K562 (cell line): ENCODE measurements at regions not wholly inside any gene's neighbourhood (a gene's known extent, or its start where the extent isn't known, plus 50 kb on each side); places are given as distances from the start of the nearest gene placed in this dataset.

Experiments used
- ATAC-seq: fragments of 200-7000 bp; cut with Tn5 transposase; 3 replicates; pipeline ENCODE4 v1.9.1; 2020; ENCODE audit warnings: moderate library complexity
- BruUV-seq: library from RNA; stranded (reverse); fragments of 400-500 nt; replicated peaks from 2 replicates; lab custom pipeline; 2021; lab: Mats Ljungman, UMichigan
- CTCF ChIA-PET: fragments of 300-600 bp; formaldehyde crosslinking; extraction: SDS; loops from one replicate; lab custom pipeline; 2021; ENCODE audit warnings: low intra/inter-chr PET ratio; lab: Yijun Ruan, JAX
- POLR2A ChIA-PET: fragments of 300-600, 350-650 bp; sonication (Branson Sonifier 250); formaldehyde crosslinking; extraction: SDS; loops from one replicate; lab custom pipeline; 2021; ENCODE audit warnings: antibody characterized with exemption, inconsistent platforms; lab: Yijun Ruan, JAX
- DNase-seq, 4 experiments: peaks; one replicate each; pipeline versions ENCODE4 v3.0.0 to v3.0.0-alpha.2; 2011 to 2018; ENCODE audit warnings: low spot score in 3 of 4, mixed read lengths in 3 of 4; ENCODE audit errors: extremely low read depth in 1 of 4
- FAIRE-seq: peaks from 2 replicates; lab custom pipeline; 2011; peaks lifted over from hg19 to GRCh38; lab: Jason Lieb, UNC
- H2AFZ ChIP-seq: 2 replicates; pipeline ENCODE4 v1.6.0; 2011; ENCODE audit warnings: low read depth, low read length, control low read depth, inconsistent platforms
- H3K27ac ChIP-seq: fragments of 200-600 bp; 3 replicates; pipeline ENCODE4 v1.8.0; 2011; ENCODE audit warnings: low read depth, mild to moderate bottlenecking, control low read depth, inconsistent platforms, low read length, moderate library complexity, mixed read lengths; ENCODE audit errors: extremely low read depth
- H3K27me3 ChIP-seq, 2 experiments: fragments of 300-600 bp in 1 of 2; 2 replicates in 1 of 2; 3 replicates in 1 of 2; pipeline versions ENCODE4 v1.6.0 to v1.8.0; 2011; ENCODE audit warnings: inconsistent platforms in 2 of 2, low read length in 2 of 2, mild to moderate bottlenecking in 1 of 2, mixed read lengths in 1 of 2, moderate library complexity in 1 of 2; ENCODE audit not compliant: control insufficient read depth in 2 of 2, insufficient read depth in 2 of 2
- H3K36me3 ChIP-seq: fragments of 300-600 bp; 3 replicates; pipeline ENCODE4 v1.8.0; 2011; ENCODE audit warnings: mild to moderate bottlenecking, low read length, inconsistent platforms; ENCODE audit not compliant: control insufficient read depth, insufficient read depth
- H3K4me1 ChIP-seq, 2 experiments: fragments of 200-600 bp in 1 of 2; replicated peaks in 1 of 2; 2 replicates in 1 of 2; 3 replicates in 1 of 2; pipeline versions ENCODE4 v1.5.1 to v1.8.0; 2011; ENCODE audit warnings: inconsistent platforms in 2 of 2, low read length in 2 of 2, mild to moderate bottlenecking in 1 of 2, mixed read lengths in 1 of 2, moderate library complexity in 1 of 2; ENCODE audit not compliant: control insufficient read depth in 2 of 2, insufficient read depth in 2 of 2
- H3K4me2 ChIP-seq: 2 replicates; pipeline ENCODE4 v1.6.1; 2011; ENCODE audit warnings: low read length, control low read depth, inconsistent platforms, mixed read lengths; ENCODE audit not compliant: insufficient read depth
- H3K4me3 ChIP-seq: fragments of 200-600 bp; sonication (generic), shearing (Covaris generic); 2 replicates; pipeline ENCODE4 v1.5.1; 2016; ENCODE audit warnings: control low read depth, inconsistent platforms
- H3K79me2 ChIP-seq: fragments of 200-600 bp; 3 replicates; pipeline ENCODE4 v1.8.0; 2011; ENCODE audit warnings: low read length, inconsistent platforms; ENCODE audit not compliant: control insufficient read depth, insufficient read depth
- H3K9ac ChIP-seq, 2 experiments: 2 replicates each; pipeline versions ENCODE4 v1.6.0 to v1.6.1; 2011; ENCODE audit warnings: low read depth in 2 of 2, low read length in 2 of 2, control low read depth in 1 of 2, inconsistent platforms in 1 of 2, mild to moderate bottlenecking in 1 of 2, mixed read lengths in 1 of 2; ENCODE audit not compliant: insufficient read depth in 1 of 2
- H3K9me1 ChIP-seq: one replicate; pipeline ENCODE4 v1.6.0; 2011; ENCODE audit warnings: inconsistent platforms, mild to moderate bottlenecking, low read length, moderate library complexity; ENCODE audit not compliant: control insufficient read depth, insufficient read depth
- H3K9me3 ChIP-seq: replicated peaks from 2 replicates; pipeline ENCODE4 v1.5.1; 2011; ENCODE audit warnings: low read depth, low read length, inconsistent platforms; ENCODE audit not compliant: control insufficient read depth, insufficient read depth
- H4K20me1 ChIP-seq: replicated peaks from 2 replicates; pipeline ENCODE4 v1.6.1; 2011; ENCODE audit warnings: low read length, inconsistent platforms, mixed read lengths; ENCODE audit not compliant: control insufficient read depth, insufficient read depth
- ASH1L ChIP-seq: fragments of 450-650 bp; IDR thresholded peaks from 2 replicates; pipeline ENCODE4 v1.6.1; 2018; ENCODE audit warnings: borderline replicate concordance, mild to moderate bottlenecking, low read depth; ENCODE audit not compliant: partially characterized antibody
- BMI1 ChIP-seq: fragments of 150-350 bp; IDR thresholded peaks from 2 replicates; pipeline ENCODE4 v1.6.1; 2014; ENCODE audit warnings: low read length
- HDGF ChIP-seq: fragments of 450-650 bp; IDR thresholded peaks from 2 replicates; pipeline ENCODE4 v1.6.1; 2016
- PTTG1 ChIP-seq: fragments of 450-650 bp; IDR thresholded peaks from 2 replicates; pipeline ENCODE4 v1.6.1; 2016; ENCODE audit warnings: low read depth, mild to moderate bottlenecking, missing genetic modification characterization, missing compliant biosample characterization
- ZFX ChIP-seq: sonication (generic); formaldehyde crosslinking; IDR thresholded peaks from 2 replicates; pipeline ENCODE4 v1.8.0; 2022; ENCODE audit warnings: mild to moderate bottlenecking, missing genetic modification reagents, moderate library complexity
- ZKSCAN1 ChIP-seq: fragments of 150-350 bp; IDR thresholded peaks from 2 replicates; pipeline ENCODE4 v1.6.1; 2016; ENCODE audit warnings: low read depth, low read length
- ZNF197 ChIP-seq: fragments of 200-800 bp; sonication (Bioruptor generic); IDR thresholded peaks from 2 replicates; pipeline ENCODE4 v1.6.1; 2016; ENCODE audit warnings: low read depth, missing genetic modification characterization, missing compliant biosample characterization
- WGBS: fragments of 100-300 bp; shearing (Covaris generic); methylation state at CpG from one replicate; pipeline ENCODE4 v1.1.6; 2016; ENCODE audit warnings: low coverage, mixed read lengths; ENCODE audit not compliant: insufficient coverage; ENCODE audit errors: missing lambda C conversion rate; 5-methylcytosine and 5-hydroxymethylcytosine counted together
- in situ Hi-C: fragments of 300-500 bp; cut with MboI; formaldehyde crosslinking; loops from 4 replicates; pipeline ENCODE4 v1.15.0; 2018; ENCODE audit warnings: inconsistent platforms, mixed read lengths
- intact Hi-C: fragments of 100-400 bp; cut with micrococcal nuclease; formaldehyde crosslinking; loops from 2 replicates; pipeline ENCODE4 v1.14.2; 2022
- TF ChIP-seq, protein P1 (sequence below): fragments of 250-450 bp; sonication (Bioruptor Pico); IDR thresholded peaks from 2 replicates; pipeline ENCODE4 v1.4.0; 2020

DNA sequence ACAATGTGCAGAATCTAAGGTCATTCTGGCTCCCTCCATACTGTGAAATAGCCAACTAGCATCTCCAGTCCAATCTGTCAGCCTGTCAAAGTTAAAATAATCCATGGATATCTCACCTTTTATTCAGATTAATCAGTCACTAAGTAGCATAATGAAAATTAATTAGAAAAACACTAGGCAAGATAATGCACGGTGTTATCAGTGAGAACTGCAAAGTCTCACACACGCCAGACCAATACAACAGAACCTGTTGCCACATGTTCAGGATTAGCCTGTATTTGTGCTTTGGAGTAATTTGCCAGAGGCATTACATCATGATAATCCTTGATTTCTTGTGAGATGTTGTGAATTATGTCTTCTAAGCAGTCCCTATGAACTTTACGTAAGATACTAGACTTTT, 820.4 kb upstream of the ALCAM start:
- no peak overlapping the region for H3K9ac ChIP-seq
- ATAC-seq (no peak), FAIRE-seq (no peak), DNase-seq (no peak)
- POLR2A ChIA-PET = no interaction called here
- no peak overlapping the region for H3K4me3 ChIP-seq
- H3K36me3 ChIP-seq = no peaks in the 10 kb centered on the region
- no peaks in the 10 kb centered on the region for H3K27me3 ChIP-seq
- H3K9me3 ChIP-seq = no peaks in the 10 kb centered on the region
- no peak overlapping the region for H2AFZ ChIP-seq
- WGBS = 4% methylated on average over 3 of the region's 3 CpGs
- BruUV-seq = no TSS peak
- in situ Hi-C loops (no loop called here), intact Hi-C loops (no loop called here)
- H3K4me2 ChIP-seq = no peak overlapping the region
- no peak overlapping the region for H3K27ac ChIP-seq
- no peaks in the 10 kb centered on the region for H3K4me1 ChIP-seq
- TF ChIP-seq ZNF197 (CRISPR knock-in tag) (no peak), ASH1L (no peak), BMI1 (no peak), HDGF (no peak), ZKSCAN1 (no peak), ZFX (CRISPR knock-in tag) (no peak), PTTG1 (tag) (no peak)
- TF ChIP-seq, protein P1, sequence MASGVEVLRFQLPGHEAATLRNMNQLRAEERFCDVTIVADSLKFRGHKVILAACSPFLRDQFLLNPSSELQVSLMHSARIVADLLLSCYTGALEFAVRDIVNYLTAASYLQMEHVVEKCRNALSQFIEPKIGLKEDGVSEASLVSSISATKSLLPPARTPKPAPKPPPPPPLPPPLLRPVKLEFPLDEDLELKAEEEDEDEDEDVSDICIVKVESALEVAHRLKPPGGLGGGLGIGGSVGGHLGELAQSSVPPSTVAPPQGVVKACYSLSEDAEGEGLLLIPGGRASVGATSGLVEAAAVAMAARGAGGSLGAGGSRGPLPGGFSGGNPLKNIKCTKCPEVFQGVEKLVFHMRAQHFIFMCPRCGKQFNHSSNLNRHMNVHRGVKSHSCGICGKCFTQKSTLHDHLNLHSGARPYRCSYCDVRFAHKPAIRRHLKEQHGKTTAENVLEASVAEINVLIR (CRISPR knock-in tag) = no peak
- H4K20me1 ChIP-seq = no peaks in the 10 kb centered on the region
- H3K9me1 ChIP-seq = no peaks in the 10 kb centered on the region
- CTCF ChIA-PET = no interaction called here
- no peaks in the 10 kb centered on the region for H3K79me2 ChIP-seq
